Non-pigmented ciliary epithelial cell (primary cell): ENCODE measurements at regions not wholly inside any gene's neighbourhood (a gene's known extent, or its start where the extent isn't known, plus 50 kb on each side); places are given as distances from the start of the nearest gene placed in this dataset.
"Not testable (repeated sequence)": the region's sequence is repeated elsewhere in the genome, so short reads cannot be mapped to it uniquely, and the experiment has no call there.

ENCODE experiments used
- DNase-seq: peaks from one replicate; pipeline ENCODE4 v3.0.0-alpha.2; 2010; ENCODE audit warnings: low read depth

DNA sequence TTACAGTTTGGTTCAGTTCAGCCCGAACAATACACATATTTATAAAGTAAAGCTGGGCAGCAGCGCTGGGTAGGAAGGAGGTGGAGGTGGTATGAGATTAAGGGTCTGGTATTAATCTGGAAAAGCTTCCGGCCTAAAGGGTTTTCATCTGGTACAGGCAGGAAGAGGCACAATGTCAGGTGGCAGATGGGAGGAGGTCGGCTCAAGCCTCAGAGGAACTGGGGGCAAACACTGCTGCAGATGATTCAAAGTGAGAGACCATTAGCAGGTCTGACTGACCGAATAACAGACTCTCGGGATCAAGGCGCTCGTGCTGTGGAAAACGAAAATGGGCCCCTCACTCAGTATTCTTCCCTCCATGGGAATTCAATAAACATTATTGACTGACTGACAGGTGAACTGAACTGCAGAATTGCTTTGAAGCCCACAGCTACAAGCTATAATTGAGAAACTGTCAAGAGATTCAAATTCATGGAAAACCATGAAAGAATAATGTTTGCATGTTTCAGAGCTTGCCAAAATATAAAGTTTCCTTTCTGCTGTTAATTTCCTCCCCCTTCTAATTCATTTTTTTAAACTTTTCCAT lies 75.3 kb downstream of the TMEM167A start:
- DNase-seq = no peak

DNA sequence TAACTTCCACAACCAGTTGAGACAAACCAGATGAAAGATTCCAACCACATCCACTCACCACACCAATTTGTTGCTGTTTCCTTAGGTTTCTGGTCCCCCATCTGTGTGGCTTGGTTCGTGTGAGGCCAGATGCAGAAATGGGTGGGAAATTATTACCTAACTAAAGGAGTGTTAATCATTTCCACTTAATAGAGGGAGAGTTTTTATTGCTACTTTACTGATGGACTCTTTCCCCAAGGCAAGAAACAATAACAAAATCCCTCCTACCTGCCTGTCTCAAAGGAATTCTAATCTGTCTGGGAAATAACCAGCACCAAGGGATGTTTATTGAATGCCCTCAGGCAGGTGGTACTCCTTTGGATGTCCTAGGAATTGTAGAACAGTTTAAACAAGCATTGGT lies 76.3 kb downstream of the TMEM167A start:
- DNase-seq = no peak

DNA sequence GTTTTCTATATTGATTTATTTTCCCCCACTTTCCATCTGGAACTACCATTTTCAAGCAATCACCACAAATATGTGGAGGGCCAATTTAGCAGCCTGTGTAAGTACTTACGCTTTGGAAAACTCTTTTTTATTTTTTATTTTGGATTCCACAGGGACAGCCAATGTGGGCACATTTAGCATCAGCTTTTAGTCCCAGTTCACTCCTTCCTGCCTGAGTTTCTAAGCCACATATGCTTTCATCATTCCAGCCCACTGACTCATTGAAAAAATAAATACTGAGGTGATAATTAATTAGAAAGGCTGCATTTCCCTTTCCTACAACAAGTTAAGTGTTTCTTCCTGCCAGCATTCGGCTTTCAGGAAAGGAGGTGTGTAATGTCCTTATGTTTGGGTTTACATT lies 76.8 kb downstream of the TMEM167A start:
- no peak for DNase-seq

DNA sequence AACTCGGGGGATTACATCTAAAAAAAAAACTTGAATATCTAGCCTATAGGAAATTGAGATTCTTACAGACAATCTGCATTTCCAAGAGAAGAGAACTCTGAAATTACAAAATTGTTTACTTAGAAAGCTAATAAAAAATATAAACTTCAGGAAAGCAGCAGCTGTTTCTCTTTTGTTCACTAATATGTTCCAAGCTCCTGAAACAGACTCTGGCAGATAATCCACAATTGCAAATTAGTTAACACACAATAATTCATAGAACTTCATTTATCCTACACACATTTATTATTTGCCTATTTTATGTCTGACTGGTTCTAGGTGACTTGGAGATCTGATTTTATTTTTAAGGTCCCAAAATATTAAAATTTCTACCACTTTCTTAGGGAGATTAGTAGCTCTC lies 83.8 kb downstream of the TMEM167A start:
- DNase-seq = no peak

DNA sequence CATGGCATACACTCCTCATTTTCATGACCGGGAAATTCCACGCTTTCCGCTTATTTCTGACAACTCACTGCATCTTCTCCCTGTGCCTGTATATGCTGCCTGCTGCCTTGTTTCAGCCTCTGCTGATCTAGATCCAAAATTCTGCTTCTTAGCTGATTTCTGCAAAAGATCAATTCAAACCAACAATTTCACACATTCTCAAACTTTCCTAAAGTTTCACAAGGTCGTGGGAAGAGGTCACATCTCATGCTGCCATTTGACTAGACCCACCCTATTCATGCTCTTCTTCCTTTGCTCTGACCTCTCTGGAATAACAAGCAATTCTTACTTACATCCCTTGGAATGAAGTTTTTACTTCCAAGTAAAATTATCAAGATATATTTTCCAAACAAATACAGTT lies 84.5 kb downstream of the TMEM167A start:
- no peak for DNase-seq

DNA sequence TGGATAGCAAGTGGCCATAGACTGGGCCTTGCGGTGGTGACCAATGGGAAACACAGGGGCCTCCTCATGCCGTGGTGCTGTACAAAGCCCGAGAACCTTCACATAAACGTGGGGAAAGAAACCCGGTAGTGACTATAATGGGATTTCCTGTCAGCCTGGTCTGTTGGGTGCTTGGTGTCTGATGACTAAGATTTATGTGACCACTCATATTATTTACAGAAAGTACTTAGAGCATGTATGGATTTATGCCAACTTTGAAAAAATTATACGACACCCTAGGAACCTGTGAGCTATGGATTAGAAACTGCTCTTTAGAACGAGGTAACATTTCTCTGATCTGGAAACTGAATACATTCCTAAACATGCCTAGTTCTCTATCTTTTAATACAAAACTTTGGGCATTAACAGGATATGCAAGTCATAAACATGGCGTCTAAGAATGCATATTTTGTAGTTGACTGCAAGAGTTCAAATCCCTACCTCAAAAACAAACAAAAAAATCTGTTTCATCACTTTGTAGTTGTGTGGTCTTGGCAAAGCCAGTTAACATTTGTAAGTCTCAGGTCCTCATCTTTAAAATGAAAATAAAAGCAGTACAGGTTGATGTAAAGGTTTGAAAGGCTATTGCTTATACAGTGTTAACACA lies 85.4 kb downstream of the TMEM167A start:
- no peak for DNase-seq

DNA sequence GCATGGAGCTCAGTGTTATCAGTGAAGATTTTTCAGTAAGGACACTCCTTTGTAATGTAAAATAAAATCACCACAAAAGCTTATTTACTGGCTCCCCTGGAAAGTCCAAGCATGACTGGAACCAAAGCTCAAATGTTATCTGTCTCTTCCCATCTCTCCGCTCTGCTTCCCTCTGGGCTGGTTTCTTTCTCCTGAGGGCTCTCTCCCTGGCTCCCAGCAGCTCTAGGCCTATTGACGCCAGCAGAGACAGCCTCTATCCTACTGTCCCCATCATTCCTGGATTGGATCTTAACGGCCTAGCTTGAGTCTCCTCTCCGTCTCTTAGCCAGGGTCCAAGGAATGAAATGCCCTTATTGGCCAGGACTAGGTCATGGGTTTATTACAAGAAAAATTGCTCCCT lies 86.1 kb downstream of the TMEM167A start:
- DNase-seq = no peak

DNA sequence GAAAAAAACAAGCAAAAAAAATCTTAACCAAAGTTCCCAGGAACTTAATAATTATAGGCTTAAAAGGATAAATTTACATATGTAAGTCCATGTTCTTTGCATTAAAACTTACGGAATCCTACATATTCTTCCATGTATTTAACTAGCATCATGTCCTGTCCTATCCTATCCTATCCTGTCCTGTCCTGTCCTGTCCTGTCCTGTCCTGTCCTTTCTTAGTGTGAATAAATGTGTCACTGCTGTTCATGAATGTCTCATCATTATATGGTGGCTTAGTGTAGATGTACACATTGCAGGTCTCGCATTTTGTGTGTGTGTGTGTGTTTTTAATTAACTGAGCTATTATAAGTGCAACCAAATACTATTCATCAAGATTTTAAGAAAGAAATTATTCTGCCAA lies 90.0 kb downstream of the TMEM167A start:
- no peak for DNase-seq

DNA sequence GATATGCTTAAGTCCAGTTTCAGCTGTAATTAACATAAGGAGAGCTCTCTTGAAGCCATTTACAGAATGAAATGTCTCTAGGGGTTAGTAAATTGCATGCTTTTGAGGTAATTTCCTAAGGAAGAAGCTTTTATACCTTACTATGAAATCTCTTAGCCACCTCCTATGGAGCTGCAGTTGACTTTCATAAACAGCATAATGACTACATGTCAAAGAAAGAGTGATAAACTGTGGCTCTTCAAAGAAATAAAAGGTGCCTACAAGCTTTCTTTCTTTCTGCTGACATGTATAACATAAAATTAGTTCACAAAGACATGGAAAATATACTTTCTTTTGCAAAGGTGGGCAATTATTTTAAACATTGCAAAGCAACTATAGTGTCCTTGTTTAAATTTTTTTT lies 90.8 kb downstream of the TMEM167A start:
- DNase-seq = no peak

DNA sequence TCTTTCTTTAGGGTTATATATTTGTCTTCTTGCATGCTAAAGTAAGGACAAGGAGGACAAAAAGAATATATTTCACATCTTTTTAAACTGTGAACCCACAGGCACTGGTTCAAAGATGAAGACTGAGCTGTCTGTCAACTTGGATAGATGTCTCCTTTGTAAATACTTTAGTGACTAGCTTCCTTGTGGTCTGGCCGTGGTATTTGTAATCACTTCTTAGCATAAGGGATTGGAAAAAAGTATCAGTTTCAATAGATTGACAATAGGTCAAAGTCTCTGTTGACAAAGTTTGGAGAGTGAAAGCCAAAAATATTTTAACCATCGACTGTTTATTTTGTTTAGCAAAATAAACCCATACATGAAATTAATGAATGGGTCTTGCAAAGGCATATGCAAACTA lies 91.4 kb downstream of the TMEM167A start:
- DNase-seq = no peak

DNA sequence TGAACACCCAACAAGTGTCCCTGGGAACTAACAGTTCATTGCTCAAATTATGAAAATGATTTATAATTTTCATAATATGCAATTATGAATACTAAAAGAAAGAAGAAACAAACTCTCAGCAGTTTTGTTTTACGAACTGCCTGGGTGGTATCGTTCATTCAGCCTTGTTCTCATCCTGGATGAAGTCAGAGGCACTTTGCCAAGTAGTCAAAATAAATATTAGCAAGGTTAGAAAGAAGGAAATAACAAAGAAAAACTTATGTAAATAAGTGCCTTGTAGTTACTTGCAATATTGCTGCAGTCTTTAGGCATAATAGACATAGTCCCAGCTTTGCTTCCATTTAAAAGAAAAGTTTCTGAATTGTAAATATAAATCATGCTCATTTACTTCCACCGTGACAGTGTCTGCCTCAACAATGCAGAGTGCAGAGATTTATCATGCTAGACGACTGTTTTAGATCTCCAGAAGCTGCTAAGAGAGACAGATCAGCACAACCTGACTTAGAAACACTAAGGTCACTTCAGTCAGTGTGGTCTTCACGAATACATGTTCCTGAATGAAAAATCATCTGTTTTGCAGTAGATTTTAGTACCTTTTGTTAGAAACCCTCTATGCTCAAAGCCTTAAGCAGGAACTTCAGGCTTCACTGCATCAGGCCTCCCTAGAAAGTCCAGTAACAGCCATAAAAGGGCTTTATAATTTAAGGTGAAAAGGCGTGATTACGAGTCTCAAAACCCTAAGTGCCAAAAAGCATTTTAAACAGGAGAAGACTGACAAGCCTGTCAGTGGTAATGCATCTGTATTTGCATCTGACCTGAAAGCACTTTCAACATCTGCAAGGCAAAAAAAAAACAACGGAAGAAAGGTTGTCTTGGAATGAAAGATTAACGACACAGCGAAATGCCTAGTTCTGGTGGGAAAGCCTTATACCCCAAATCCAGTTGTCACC lies 92.1 kb downstream of the TMEM167A start:
- no peak for DNase-seq

DNA sequence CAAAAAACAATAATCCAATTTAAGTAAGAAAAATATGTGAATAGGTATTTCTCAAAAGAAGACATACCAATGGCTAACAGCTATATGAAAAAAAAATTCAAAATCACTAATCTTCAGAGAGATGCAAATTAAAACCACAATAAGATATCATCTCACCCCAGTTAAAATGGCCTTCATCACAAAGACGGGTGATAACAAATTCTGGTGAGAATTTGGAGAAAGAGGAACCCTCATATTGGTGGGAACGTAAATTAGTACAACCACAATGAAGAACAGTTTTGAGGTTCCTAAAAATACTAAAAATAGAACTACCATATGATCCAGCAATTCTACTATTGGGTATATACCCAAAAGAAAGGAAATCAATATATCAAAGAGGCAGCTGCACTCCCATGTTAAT lies 94.3 kb downstream of the TMEM167A start:
- no peak for DNase-seq

DNA sequence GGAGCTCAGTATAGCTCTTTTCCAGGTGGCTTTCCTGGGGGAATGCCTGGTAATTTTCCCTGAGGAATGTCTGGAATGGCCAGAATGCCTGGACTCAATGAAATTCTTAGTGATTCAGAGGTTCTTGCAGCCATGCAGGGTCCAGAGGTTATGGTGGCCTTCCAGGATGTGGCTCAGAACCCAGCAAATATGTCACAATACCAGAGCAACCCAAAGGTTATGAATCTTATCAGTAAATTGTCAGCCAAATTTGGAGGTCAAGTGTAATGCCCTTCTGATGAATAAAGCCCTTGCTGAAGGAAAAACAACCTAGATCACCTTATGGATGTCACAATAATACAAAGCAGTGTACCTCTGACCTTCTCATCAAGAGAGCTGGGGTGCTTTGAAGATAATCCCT lies 100.3 kb downstream of the TMEM167A start:
- DNase-seq = not testable (repeated sequence)

DNA sequence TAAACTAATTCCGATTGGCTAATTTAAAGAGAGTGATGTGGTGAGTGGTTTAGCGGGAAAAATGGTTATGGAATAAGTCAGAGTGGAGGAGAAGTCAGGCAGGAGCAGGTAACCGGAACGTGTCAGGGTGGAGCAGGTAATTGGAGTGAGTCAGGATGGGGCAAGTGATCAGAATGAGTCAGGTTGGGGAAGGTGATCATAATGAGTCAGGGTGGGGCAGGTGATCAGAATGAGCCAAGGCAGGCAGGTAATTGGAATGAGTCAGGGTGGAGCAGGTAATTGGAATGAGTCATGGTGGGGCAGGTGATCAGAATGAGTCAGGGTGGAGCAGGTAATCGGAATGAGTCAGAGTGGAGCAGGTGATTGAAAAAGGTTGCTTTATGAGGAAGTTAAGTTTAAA lies 101.4 kb downstream of the TMEM167A start:
- DNase-seq = no peak

DNA sequence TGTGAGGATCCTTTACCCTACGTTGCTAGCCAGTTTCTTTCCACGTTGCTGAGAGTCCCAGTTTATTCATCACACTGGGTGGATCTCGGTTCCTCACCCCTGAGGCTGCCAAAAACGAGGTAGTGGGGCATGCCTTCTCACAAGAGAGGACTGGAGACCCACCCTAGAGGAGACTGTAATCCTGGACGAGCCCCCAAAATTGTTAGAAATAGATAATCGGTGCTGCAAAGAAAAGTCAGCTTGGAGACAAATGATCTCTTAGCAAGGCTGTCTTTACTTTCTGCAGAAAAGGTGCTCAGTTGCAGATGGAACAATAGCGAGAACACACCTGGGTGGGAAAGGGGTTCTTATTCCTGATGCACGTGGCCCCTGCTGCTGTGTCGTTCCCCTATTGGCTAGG lies 101.8 kb downstream of the TMEM167A start:
- no peak for DNase-seq

DNA sequence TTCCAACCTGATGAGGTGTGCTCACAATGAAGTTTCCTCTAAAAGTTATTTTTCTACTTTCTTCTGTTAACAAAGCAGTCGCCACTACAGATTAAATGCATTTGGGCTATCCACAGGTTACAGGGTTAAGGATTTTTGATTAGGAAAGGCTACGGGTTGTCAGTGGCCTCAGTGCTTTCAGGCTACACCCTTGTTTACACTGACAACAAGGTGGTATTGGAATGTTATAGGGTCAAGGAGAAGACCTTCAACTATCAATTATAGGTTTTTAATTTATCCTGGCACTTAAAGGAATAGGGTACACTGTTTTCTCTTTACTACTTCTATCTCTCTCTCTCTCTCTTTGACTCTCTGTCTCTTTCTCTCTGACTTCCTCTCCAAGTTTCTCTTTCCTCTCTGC lies 102.8 kb downstream of the TMEM167A start:
- DNase-seq = not testable (repeated sequence)

DNA sequence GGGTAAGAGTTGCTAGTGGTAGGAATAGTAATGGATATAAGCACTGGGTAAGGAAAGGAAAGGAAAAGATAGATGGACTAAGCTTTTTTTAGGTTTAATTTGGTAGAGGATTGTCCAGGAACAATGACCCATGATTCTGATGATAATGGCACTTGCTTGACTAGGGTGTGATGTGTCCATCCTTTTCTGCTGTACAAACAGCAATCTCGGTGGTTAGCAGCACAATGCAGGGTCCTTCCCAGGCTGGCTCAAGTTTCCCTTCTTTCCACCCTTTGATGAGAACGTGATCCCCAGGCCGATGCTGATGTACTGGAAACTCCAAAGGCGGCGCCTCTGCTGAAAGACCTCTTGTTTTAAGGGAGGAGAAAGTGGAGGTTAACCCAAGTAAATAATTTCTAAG lies 105.3 kb downstream of the TMEM167A start:
- DNase-seq = no peak

DNA sequence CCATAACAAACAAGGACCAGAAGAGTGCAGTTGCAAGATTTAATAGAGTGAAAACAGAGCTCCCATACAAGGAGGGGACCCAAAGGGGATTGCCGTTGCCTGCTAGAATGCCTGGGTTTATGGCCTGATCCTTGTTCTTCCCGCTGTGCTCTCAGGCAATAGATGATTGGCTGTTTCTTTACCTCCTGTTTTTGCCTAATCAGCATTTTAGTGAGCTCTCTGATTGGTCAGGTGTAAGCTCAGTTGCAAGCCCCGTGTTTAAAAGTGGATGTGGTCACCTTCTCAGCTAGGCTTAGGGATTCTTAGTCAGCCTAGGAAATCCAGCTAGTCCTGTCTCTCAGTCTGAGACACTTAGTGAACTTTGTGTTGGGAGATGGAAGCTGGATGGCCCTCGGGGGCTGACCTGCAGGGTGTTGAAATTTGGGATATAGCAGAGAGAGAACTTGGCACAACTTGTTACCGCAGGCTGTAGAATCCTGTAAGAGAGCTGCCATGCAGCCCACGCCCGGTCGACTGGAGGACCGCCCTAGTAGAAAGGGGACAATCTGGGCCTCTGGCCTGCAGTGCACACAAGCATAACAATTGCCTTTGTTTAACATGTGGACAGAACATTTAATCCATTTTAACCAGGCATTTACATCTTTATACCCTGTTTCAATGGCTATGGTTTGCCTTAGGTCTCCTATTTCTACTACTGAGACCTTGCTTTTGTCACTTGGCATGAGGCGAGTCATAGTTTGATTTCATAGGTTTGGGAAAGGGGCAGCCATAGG lies 106.0 kb downstream of the TMEM167A start:
- not testable (repeated sequence) for DNase-seq

DNA sequence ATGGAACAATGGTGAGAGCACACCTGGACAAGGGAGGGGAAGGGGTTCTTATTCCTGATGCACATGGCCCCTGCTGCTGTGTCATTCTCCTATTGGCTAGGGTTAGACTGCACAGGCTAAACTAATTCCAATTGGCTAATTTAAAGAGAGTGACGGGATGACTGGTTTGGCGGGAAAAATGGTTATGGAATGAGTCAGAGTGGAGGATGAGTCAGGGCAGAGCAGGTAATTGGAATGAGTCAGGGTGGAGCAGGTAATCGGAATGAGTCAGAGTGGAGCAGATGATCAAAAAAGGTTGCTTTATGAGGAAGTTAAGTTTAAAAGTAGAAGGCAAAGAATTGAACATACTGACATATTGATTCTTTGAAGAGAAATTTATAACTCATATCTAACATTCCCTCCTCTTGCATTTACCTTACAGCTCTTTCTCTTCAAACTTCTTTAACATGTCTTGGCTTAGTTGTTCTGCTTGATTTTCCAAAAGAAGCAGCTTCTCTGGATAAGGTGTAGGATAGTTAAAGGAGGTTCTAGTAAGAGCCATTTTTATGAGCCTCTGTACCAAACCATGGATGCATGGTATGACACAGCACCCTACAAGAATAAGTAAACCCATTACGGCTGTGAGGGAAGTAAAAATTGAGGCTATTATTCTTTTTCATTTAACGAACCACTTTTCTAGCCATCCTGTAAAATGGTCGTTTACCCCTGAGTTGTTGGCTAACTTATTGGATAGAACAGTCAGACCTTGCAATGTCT lies 107.8 kb downstream of the TMEM167A start:
- not testable (repeated sequence) for DNase-seq

DNA sequence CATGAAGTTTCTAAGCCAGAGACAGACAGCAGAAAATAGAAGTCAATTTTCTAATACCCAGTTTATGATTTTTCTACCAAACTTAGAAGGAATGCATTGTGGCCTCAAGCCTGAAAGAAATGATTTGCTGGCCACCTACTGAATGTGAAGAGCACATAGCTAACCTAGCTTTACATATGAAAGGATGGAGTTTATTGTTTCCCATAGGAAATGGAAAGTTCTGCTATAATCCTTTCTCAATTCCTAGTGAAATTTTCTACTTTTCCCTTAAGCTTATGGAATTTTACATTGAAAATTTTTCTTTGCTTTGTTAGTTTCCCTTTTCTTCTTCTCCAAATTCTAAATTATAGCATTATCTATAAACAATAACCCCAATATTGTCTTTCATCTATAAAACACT lies 110.1 kb downstream of the TMEM167A start:
- no peak for DNase-seq

DNA sequence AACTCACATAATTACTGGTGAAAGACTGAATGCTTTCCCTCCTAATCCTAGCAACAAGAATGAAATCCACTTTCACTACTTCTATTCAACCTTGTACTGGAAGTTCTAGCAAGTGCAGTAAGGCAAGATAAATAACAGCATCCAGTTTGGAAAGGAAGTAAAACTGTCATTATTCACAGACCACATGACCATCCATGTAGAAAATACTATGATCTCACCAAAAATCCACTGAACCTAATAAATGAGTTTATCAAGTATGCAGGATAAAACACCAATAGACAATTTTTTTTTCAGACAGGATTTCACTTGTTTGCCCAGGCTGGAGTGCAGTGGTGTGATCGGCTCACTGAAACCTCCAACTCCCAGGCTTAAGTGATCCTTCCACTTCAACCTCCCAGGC lies 117.7 kb downstream of the TMEM167A start:
- DNase-seq = no peak

DNA sequence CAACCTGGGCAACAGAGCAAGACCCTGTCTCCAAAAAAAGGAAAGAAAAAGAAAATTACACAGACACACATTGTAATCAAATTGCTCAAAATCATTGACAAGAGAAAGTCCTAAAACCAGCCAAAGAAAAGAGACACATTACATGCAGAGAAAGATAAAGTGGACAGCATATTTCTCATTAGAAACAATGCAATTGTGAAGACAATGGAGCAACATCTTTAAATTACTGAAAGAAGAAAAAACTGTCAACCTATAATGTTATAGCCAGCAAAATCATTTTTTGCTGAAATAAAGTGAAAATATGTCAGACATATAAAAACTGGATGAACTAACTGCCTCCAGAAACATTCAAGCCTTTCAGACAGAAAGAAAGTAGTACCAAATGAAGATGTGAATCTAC lies 120.6 kb downstream of the TMEM167A start:
- no peak for DNase-seq
